ENCODE measurements at regions not wholly inside any gene's neighbourhood (a gene's known extent, or its start where the extent isn't known, plus 50 kb on each side); places are given as distances from the start of the nearest gene placed in this dataset.

- DNase-seq (ENCODE audit: low read depth): no peak
Measured at GRCh38 chr13:84332346-84332745, 450.1 kb upstream of the SLITRK1 start.

- DNase-seq (ENCODE audit: low read depth): no peak
Measured at GRCh38 chr13:84315527-84315926, 433.3 kb upstream of the SLITRK1 start.

GRCh38 chr13:84303035-84303434, 420.8 kb upstream of the SLITRK1 start:
- DNase-seq (ENCODE audit: low read depth): no peak

- no peak for DNase-seq (ENCODE audit: low read depth)
Measured at GRCh38 chr13:84297251-84297650, 415.0 kb upstream of the SLITRK1 start.

GRCh38 chr13:84296401-84296800, 414.1 kb upstream of the SLITRK1 start:
- DNase-seq (ENCODE audit: low read depth): no peak

- no peak for DNase-seq (ENCODE audit: low read depth)
Measured at GRCh38 chr13:84294576-84294975, 412.3 kb upstream of the SLITRK1 start.

GRCh38 chr13:84290386-84290785, 408.1 kb upstream of the SLITRK1 start:
- no peak for DNase-seq (ENCODE audit: low read depth)

GRCh38 chr13:84279166-84279565, 396.9 kb upstream of the SLITRK1 start:
- no peak for DNase-seq (ENCODE audit: low read depth)

- no peak for DNase-seq (ENCODE audit: low read depth)
Measured at GRCh38 chr13:84272877-84273562, 390.7 kb upstream of the SLITRK1 start.

GRCh38 chr13:84265257-84265764, 383.0 kb upstream of the SLITRK1 start:
- DNase-seq (ENCODE audit: low read depth): no peak

- no peak for DNase-seq (ENCODE audit: low read depth)
Measured at GRCh38 chr13:84263354-84264069, 381.2 kb upstream of the SLITRK1 start.

- DNase-seq (ENCODE audit: low read depth): no peak
Measured at GRCh38 chr13:84255226-84255797, 373.0 kb upstream of the SLITRK1 start.

- no peak for DNase-seq (ENCODE audit: low read depth)
Measured at GRCh38 chr13:84249463-84249862, 367.2 kb upstream of the SLITRK1 start.

- no peak for DNase-seq (ENCODE audit: low read depth)
Measured at GRCh38 chr13:84243340-84243739, 361.1 kb upstream of the SLITRK1 start.

GRCh38 chr13:84239032-84239431, 356.8 kb upstream of the SLITRK1 start:
- DNase-seq (ENCODE audit: low read depth): no peak

- DNase-seq (ENCODE audit: low read depth): no peak
Measured at GRCh38 chr13:84238381-84238780, 356.1 kb upstream of the SLITRK1 start.

GRCh38 chr13:84237143-84237542, 354.9 kb upstream of the SLITRK1 start:
- DNase-seq (ENCODE audit: low read depth): no peak

GRCh38 chr13:84234416-84234815, 352.1 kb upstream of the SLITRK1 start:
- DNase-seq (ENCODE audit: low read depth): no peak

- DNase-seq (ENCODE audit: low read depth): no peak
Measured at GRCh38 chr13:84230568-84230967, 348.3 kb upstream of the SLITRK1 start.

- DNase-seq (ENCODE audit: low read depth): no peak
Measured at GRCh38 chr13:84211048-84211447, 328.8 kb upstream of the SLITRK1 start.

GRCh38 chr13:84208246-84208910, 326.1 kb upstream of the SLITRK1 start:
- DNase-seq (ENCODE audit: low read depth): no peak

- DNase-seq (ENCODE audit: low read depth): no peak
Measured at GRCh38 chr13:84207509-84207908, 325.2 kb upstream of the SLITRK1 start.

- DNase-seq (ENCODE audit: low read depth): no peak
Measured at GRCh38 chr13:84200971-84201370, 318.7 kb upstream of the SLITRK1 start.

Measured in stimulated activated CD8-positive, alpha-beta memory T cell treated with anti-CD3 and anti-CD28 coated beads, Interleukin-4, amount 100 ng/mL, for 24 hours (primary cell).